Stomach (tissue), 4 donors: ENCODE measurements at regions not wholly inside any gene's neighbourhood (a gene's known extent, or its start where the extent isn't known, plus 50 kb on each side); places are given as distances from the start of the nearest gene placed in this dataset.

Source experiments
- POLR2A ChIP-seq, 4 donors: fragments of 450-650 bp; IDR thresholded peaks; one replicate each; pipeline ENCODE4 v1.6.1; 2016; ENCODE audit warnings: antibody characterized with exemption in 4 of 4, control low read depth in 2 of 4, mild to moderate bottlenecking in 1 of 4, moderate library complexity in 1 of 4
- TF ChIP-seq, protein P1 (sequence below), 7 experiments: fragments of 450-650 bp in 4 of 7; fragments of 200-600 bp in 3 of 7; sonication (generic) in 3 of 7; IDR thresholded peaks; one replicate each; pipeline ENCODE4 v1.5.1; 2016 to 2019; ENCODE audit warnings: antibody characterized with exemption in 7 of 7, control low read depth in 2 of 7, mild to moderate bottlenecking in 1 of 7

GRCh38 chr7:84735677-84736076 is 451.2 kb downstream of the SEMA3D start:
- TF ChIP-seq, protein P1, sequence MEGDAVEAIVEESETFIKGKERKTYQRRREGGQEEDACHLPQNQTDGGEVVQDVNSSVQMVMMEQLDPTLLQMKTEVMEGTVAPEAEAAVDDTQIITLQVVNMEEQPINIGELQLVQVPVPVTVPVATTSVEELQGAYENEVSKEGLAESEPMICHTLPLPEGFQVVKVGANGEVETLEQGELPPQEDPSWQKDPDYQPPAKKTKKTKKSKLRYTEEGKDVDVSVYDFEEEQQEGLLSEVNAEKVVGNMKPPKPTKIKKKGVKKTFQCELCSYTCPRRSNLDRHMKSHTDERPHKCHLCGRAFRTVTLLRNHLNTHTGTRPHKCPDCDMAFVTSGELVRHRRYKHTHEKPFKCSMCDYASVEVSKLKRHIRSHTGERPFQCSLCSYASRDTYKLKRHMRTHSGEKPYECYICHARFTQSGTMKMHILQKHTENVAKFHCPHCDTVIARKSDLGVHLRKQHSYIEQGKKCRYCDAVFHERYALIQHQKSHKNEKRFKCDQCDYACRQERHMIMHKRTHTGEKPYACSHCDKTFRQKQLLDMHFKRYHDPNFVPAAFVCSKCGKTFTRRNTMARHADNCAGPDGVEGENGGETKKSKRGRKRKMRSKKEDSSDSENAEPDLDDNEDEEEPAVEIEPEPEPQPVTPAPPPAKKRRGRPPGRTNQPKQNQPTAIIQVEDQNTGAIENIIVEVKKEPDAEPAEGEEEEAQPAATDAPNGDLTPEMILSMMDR (IDR thresholded peaks at IDR 0.05) = no peak
- TF ChIP-seq POLR2A (IDR thresholded peaks at IDR 0.05) = no peak
